NCI-H82 treated with DMSO at 0.1 percent for 48 hours (cell line): ENCODE measurements at regions not wholly inside any gene's neighbourhood (a gene's known extent, or its start where the extent isn't known, plus 50 kb on each side); places are given as distances from the start of the nearest gene placed in this dataset.
"Not testable (repeated sequence)": the region's sequence is repeated elsewhere in the genome, so short reads cannot be mapped to it uniquely, and the experiment has no call there.

Experiments used
- DNase-seq: peaks from one replicate; lab custom pipeline; 2025; ENCODE audit not compliant: unreplicated experiment; lab: John Stamatoyannopoulos, UW

GRCh38 chr5:112472614-112473013 lies 53.5 kb upstream of the EPB41L4A start:
- no peak for DNase-seq

GRCh38 chr5:112473989-112474388 lies 54.9 kb upstream of the EPB41L4A start:
- no peak for DNase-seq

DNA sequence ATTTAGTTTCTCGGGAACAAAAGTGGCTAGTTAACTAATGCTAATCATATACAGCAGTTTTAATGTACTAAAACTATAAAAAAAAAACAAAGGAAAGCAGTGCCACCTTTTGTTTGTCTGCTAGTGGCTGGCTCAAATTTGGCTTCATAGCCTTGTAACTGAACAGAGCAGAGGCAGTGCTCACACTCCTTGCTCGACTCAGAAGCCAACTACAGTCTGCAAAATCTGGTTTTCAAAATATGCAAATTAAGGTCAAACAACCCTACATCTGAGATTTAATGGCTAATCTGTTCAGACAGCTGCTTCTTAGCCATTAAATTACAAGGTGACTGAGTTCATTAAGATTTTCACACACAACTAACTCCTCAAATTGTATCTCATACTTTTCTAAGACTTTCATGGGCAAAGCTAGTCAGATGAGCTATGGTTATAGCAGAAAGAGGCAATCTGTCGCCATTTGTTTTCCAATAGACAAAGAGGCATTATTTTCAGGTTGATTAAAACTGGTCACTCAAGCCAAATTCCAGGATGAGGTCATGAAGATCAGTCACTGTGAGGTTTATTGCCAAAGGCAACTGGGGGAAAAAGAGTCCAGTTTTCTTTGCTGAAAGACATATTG lies 56.8 kb upstream of the EPB41L4A start:
- no peak for DNase-seq

DNA sequence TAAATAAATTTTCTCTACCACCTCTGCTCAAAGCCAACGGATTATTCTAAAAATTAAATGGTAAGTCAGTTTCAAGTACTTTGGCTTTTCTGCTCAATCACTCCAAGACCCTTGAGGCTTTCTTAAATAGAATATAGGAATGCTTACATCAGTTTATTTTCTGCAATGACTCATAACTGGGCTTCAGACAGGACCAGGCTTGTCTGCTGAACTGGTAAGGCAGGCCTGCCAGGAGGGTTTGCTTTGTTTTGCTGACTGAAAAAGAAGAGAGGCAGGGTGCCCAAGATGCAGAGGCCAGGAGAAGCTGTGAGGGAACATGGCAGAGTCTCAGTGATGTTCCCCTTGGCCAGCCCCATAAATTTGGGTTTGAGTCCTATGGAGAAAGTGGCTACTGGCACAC lies 60.3 kb upstream of the EPB41L4A start:
- no peak for DNase-seq

DNA sequence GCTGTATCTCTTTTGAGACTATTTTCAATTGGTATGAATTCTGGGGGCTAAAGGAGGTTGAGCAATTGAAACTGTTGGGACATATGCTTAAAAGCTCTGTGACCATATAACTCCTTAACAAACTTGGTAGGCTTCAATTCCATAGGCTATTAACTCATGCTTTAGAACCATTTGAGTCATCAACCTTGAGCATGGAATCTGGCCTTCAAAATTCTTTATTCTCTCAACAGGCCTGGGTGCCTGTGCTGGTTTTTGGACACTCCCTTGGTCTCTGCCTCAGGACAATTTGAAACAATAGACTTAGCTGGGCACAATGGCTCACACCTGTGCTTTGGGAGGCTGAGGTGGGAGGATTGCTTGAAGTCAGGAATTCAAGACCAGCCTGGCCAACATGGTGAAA lies 61.4 kb upstream of the EPB41L4A start:
- no peak for DNase-seq

- DNase-seq, result no peak
These were observed 64.6 kb upstream of the EPB41L4A start for GRCh38 chr5:112483704-112484103.

GRCh38 chr5:112485934-112486355 lies 66.9 kb upstream of the EPB41L4A start:
- DNase-seq, result no peak

- DNase-seq, result no peak
These were observed 72.2 kb upstream of the EPB41L4A start for GRCh38 chr5:112491257-112491656.

- peak; percentile 25 for DNase-seq
These were observed 73.2 kb upstream of the EPB41L4A start for GRCh38 chr5:112492291-112492690.

DNA sequence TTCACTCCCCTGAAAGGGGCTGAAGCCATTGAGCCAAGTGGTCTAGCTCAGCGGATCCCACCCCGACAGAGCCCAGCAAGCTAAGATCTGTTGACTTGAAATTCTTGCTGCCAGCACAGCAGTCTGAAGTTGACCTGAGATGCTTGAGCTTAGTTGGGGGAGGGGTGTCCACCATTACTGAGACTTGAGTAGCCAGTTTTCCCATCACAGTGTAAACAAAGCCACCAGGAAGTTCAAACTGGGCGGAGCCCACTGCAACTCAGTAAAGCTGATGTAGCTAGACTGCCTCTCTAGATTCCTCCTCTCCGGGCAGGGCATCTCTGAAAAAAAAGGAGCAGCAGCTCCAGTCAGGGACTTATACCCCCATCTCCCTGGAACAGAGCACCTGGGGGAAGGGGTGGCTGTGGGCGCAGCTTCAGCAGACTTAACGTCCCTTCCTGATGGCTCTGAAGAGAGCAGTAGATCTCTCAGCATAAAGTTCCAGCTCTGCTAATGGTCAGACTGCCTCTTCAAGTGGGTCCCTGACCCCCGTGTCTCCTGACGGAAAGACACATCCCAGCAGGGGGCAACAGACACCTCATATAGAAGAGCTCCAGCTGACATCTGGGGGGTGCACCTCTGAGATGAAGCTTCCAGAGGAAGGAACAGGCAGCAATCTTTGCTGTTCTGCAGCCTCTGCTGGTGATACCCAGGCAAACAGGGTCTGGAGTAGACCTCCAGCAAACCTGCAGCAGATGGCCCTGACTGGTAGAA lies 84.8 kb upstream of the EPB41L4A start:
- not testable (repeated sequence) for DNase-seq

DNA sequence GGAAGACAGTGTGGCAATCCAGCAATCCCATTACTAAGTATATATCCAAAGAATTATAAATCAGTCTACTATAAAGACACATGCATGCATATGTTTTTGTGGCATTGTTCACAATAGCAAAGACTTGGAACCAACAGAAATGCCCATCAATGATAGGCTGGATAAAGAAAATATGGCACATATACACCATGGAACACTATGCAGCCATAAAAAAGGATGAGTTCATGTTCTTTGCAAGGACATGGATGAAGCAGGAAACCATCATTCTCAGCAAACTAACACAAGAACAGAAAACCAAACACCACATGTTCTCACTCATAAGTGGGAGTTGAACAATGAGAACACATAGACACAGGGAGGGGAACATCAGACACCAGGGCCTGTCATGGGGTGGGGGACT lies 90.0 kb upstream of the EPB41L4A start:
- not testable (repeated sequence) for DNase-seq

- no peak for DNase-seq
These were observed 92.8 kb upstream of the EPB41L4A start for GRCh38 chr5:112511920-112512319.

- DNase-seq, result no peak
These were observed 93.8 kb upstream of the EPB41L4A start for GRCh38 chr5:112512901-112513300.

DNA sequence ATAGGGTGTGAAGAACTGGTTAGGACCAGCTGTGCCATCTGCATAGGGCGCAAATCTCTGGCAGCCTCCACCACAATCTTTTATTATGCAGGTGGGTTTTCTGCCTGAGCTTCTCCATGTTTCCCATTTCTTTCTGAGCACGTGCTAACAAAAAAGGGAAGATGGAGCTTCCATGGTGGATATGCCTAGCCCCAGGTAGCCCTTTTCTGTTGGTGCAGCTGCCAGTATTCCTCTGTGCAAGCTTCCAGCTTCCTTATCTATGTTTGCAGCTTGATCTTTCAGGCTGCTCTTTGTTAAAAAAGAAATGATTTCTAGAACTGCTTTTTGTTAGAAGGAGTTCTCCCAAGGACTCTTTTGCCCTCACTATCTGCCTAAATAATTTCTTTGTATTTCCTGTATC lies 95.0 kb upstream of the EPB41L4A start:
- no peak for DNase-seq

GRCh38 chr5:112520474-112520873 lies 101.4 kb upstream of the EPB41L4A start:
- not testable (repeated sequence) for DNase-seq

DNA sequence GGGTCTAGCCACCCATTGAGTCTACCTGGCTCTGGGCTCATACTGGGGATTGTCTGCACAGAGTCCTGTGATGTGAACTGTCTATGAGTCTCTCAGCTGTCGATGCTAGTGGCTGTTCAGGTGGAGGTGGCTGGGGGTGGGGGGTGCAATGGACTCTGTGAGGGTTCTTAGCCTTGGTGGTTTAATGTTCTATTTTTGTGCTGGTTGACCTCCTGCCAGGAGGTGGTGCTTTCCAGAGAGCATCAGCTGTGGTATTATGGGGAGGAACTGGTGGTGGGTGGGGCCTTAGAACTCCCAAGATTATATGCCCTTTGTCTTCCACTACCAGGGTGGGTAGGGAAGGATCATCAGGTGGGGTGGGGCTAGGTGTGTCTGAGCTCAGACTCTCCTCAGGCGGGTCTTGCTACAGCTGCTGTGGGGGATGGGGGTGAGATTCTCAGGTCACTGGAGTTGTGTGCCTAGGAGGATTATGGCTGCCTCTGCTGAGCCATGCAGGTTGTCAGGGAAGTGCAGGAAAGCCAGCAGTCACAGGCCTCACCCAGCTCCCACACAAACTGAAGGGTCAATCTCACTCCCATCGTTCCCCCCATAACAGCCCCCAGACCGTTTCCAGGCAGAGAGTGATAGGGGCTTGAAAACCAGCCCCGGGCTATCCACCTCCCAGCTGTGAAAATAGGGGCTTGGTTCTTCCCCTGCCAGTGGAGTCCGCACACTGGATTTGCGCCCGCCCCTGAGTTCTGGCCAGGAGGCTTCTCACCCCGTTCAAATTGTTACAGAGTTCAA lies 104.0 kb upstream of the EPB41L4A start:
- not testable (repeated sequence) for DNase-seq

DNA sequence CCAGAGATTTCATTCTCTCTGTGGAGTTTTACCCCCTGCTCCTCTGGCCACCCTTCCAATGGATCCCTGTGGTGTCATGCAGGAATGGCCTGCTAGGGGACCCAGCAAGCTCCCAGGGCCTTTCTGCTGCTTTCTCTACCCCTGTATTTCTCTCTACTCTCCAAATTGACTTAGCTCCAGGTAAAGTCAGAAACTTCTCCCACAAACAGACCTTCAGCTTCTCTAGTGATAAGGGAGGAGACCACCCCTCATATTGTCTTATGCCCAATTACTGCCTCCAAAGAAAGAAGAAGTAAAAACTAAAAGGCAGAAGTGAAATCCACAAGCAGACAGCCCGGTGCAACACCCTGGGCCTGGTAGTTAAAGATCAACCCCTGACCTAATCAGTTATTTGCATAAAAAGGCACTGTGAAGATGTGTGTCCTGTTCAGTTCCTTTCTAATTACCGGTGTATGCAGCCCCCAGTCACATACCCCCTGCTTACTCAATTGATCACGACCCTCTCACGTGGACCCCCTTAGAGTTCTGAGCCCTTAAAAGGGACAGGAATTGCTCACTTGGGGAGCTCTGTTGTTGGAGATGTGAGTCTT lies 104.7 kb upstream of the EPB41L4A start:
- DNase-seq, result not testable (repeated sequence)

DNA sequence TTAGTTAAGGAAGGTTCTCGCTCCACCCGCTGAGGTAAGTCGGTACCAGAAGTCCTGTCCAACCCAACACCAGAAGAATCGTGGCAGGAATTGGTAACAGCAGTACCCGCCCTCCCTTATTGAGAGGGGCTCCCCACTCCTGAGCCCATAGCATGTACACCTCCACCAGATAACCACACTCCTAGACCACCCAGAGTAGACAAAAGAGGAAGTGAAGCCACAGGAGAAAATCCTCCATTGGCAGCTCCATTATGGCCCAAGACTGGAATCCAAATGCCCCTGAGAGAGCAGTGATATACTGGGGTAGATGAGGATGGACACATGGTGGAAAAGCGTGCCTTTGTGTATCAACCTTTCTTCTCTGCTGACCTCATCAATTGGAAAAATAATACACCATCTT lies 106.1 kb upstream of the EPB41L4A start:
- DNase-seq, result no peak

DNA sequence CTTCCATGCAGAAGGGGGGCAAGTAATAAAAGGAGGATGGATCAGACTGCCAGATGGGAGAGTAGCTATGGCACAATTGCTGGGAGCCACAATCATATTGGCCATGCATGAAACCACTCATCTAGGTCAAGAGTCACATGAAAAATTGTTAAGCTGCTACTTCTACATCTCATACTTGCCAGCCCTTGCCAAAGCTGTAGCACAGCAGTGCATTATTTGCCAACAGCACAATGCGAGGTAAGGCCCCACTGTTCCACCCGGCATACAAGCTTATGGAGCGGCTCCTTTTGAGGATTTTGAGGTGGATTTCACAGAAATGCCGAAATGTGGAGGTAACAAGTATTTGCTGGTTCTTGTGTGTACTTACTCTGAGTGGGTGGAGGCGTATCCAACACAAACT lies 109.9 kb upstream of the EPB41L4A start:
- DNase-seq, result no peak

DNA sequence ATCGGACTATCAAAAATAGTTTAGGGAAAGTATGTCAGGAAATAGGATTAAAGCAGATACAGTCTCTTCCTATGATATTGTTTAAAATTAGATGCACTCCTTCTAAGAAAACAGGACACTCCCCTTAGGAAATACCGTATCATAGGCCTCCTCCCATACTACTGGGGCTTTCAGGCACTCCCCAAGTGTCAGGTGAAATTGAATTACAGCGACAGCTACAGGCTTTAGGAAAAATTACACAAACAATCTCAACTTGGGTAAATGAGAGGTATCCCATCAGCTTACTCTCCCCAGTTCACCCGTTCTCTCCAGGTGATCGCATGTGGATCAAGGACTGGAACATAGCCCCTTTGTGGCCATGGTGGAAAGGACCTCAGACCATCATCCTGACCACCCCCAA lies 110.4 kb upstream of the EPB41L4A start:
- DNase-seq, result no peak

- DNase-seq, result no peak
These were observed 113.7 kb upstream of the EPB41L4A start for GRCh38 chr5:112532654-112533360.
